ENCODE measurements at regions not wholly inside any gene's neighbourhood (a gene's known extent, or its start where the extent isn't known, plus 50 kb on each side); places are given as distances from the start of the nearest gene placed in this dataset.

DNA sequence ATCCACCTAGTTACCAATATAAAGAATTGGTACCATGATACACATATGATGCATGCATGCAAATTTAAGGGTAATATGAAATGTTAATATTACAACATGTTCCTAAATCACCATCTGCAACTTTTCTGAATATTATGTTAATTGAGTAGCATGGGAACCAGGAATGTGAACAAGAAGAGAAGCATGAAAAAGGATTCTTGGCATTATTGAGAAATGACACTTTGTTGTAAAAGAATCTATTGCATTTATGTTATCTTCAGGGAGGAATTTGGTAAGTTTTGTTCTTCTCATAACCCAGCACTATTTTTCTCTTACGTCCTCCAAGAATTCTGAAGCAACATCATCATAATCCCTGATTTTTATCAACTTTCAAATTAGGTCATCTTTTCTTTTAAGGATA is 159.9 kb upstream of the SLC25A13 start:
- TF ChIP-seq CTCF (IDR thresholded peaks at IDR 0.05; ENCODE audit: insufficient read depth, low read depth, low read length) = no peak
- no peak overlapping the region for H3K4me3 ChIP-seq (ENCODE audit: low read depth, low read length)
- peak; percentile 3 for DNase-seq (ENCODE audit: low read depth)

GRCh38 chr7:96479015-96479645 is 157.2 kb upstream of the SLC25A13 start:
- no peak for TF ChIP-seq CTCF (IDR thresholded peaks at IDR 0.05; ENCODE audit: insufficient read depth, low read depth, low read length)
- no peak for DNase-seq (ENCODE audit: low read depth)
- no peak overlapping the region for H3K4me3 ChIP-seq (ENCODE audit: low read depth, low read length)

- no peak for TF ChIP-seq CTCF (IDR thresholded peaks at IDR 0.05; ENCODE audit: insufficient read depth, low read depth, low read length)
- no peak overlapping the region for H3K4me3 ChIP-seq (ENCODE audit: low read depth, low read length)
- no peak for DNase-seq (ENCODE audit: low read depth)
These were observed 149.7 kb upstream of the SLC25A13 start for GRCh38 chr7:96471606-96472005.

DNA sequence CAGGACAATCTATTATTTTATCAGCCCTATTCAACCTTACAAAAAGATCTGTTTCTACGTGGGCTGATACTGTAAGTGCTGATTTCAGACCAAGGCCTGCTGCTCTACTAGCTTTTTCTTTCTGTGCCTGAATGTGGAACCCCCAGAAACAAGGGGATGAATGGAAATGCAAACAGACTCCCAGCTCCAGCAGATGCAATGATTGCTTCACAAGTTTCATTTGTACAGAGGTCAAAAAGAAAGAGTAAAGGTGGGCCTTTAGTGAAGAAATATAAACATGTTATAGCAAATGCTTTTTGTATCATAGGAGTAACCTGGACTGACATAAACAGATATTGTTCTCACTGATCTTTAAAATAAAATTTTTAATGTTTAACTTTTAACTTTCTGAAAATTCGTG is 130.2 kb upstream of the SLC25A13 start:
- H3K4me3 ChIP-seq (ENCODE audit: low read depth, low read length) = no peak overlapping the region
- TF ChIP-seq CTCF (IDR thresholded peaks at IDR 0.05; ENCODE audit: insufficient read depth, low read depth, low read length) = no peak
- no peak for DNase-seq (ENCODE audit: low read depth)

DNA sequence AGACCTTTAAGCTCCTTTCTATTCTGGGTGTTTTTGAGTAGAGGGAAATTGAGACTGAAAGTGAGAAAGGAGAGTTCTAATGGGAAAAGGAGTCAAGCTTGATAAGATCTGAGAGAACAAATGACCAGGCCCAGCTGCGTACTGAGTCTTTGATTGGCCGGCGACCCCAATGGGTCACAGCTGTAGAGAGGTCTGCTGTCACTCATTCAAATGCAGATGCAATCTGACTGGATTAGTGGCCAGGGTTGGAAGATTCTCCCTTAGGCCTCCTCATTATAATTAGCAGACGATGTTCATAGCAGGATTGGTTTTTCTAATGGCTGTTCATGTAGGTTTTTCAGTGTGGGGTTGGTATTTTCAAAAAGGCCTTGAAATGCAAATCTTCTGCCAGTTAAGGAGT is 127.2 kb upstream of the SLC25A13 start:
- no peak overlapping the region for H3K4me3 ChIP-seq (ENCODE audit: low read depth, low read length)
- DNase-seq (ENCODE audit: low read depth) = no peak
- TF ChIP-seq CTCF (IDR thresholded peaks at IDR 0.05; ENCODE audit: insufficient read depth, low read depth, low read length) = no peak

GRCh38 chr7:96447109-96447645 is 125.3 kb upstream of the SLC25A13 start:
- no peak overlapping the region for H3K4me3 ChIP-seq (ENCODE audit: low read depth, low read length)
- TF ChIP-seq CTCF (IDR thresholded peaks at IDR 0.05; ENCODE audit: insufficient read depth, low read depth, low read length) = no peak
- no peak for DNase-seq (ENCODE audit: low read depth)

All from fibroblast of villous mesenchyme (primary cell).